HG03521 (cell line): ENCODE measurements at regions not wholly inside any gene's neighbourhood (a gene's known extent, or its start where the extent isn't known, plus 50 kb on each side); places are given as distances from the start of the nearest gene placed in this dataset.
"Not testable (repeated sequence)": the region's sequence is repeated elsewhere in the genome, so short reads cannot be mapped to it uniquely, and the experiment has no call there.

Experiments
- ATAC-seq: cut with Tn5 transposase; IDR thresholded peaks from one replicate; pipeline ENCODE4 v1.9.1; 2021; ENCODE audit warnings: mild to moderate bottlenecking, moderate library complexity; ENCODE audit not compliant: unreplicated experiment

DNA sequence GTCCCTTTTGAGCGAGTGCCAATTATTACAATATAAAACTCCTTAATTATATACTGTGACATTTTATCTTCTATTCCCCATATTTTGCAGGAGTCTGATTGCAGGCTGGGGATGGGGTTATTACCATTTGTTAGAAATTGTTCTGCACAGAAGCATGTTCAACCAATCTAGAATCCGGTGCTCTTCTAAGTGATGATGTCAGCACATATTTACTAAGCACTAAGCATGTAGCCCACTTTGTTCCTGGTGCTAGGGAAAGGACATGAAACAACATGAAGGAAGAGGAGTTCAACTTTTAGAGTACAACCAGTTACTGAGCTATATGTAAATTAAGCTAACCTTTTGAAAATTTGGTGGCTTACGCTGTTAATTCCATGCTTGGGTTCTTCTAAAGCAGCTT lies 52.8 kb upstream of the IL1RAPL2 start:
- no peak for ATAC-seq

DNA sequence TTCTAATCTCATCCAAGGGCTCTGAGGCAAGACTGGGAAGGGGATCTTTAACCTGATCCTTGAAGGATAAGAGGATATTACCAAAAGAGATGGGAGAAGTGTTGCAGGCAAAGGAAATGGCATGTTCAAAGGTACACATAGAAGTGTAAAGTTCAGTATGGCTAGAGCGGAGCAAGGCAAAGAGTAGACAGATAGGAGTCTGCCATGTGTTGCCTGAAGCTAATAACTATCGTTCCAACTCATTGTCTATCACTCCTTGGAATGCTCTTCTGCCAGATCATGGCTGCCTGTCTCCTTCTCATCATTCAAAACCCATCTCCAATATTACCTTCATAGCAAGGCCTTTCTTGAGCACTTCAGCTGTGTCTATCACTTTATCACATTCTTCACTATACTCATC lies 55.2 kb upstream of the IL1RAPL2 start:
- ATAC-seq: no peak

DNA sequence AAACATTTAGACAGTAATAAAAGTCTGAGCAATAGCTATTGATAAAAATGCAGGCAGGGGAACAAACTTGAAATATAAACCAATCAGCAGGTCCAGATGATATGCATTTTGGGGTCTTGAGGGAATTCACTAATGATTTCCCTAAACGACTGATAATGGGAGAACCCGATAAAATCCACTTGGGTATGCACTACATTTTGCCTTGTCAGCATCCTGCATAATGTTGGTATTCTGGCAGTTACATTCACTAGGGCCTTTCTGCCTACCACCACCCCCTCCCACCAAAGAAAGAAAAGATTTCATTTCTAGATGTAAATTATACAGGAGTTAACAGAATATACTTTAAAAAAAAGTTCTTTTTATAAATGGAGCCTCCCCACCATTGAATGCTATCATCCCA lies 63.5 kb upstream of the IL1RAPL2 start:
- ATAC-seq: no peak

DNA sequence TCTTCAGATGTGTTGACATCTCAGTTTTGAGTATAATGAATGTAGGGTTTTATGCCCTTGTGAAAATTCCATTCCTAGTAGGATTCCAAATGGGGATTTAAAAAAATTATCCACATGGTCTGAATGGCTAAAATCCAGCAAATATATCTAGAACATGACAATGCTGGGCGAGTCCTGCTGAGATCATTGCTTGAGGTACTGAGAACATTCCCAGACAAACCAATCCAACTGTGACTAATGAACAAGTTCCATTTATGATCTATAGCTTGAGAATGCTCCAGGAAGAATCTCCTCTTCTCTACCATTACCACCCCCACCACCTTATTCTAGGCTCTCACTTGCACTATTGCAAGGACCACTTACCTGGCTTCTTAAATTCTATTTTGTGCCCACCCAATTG lies 77.2 kb upstream of the IL1RAPL2 start:
- ATAC-seq: no peak

DNA sequence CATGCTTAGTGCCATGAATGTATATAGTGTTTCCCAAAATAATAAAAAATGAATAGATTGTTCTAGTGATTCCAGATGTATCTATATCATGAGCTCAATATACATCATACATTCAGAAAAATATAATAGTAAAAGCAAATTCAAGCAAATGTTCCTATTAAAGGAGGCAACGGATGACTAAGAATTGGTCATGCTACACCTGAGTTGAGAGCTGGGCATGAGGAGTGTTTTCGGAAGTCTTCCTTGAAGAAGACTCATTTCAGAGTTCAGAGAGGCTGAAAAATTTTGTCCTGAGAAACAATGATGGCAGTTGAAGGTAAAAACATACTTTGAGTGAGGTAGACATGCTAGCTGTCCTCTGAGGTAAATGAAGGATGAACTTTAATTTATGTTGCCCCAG lies 79.3 kb upstream of the IL1RAPL2 start:
- no peak for ATAC-seq

DNA sequence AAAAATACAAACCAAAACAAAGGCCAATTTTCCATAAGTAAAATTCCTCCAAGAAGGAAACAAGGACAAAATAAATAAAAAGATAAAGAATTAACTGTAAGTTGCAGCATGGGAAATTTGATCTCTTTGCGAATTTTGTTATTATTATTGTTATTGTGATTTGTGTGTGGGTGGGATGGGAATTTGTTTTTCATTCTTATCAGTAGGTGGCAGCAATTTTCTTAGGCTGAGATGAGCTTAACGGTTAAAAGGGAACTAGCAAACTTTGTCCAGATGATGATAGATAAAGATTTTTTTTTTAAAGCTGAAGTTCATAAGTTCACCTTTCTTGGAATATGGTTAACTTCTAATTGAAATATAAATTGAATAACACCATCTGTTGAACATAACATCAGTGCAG lies 83.2 kb upstream of the IL1RAPL2 start:
- no peak for ATAC-seq

DNA sequence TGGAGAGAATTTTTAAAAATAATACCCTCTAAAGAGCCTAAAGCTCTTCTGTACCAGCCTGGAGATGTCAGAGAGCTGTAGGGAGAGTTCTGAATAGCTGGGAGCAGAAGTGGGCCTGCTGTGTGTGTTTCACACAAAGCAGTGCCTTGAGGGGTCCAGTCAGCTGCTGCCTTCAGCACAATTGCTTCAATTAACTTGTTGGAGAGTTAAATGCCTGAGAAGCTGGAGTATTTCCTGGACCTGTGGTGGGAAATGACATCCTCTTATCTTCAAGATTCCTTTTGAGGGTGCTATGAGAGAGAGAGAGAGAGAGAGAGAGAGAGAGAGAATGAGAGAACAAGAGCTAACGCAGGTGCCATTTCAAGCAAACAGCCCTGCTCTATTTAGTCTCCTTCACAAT lies 96.2 kb upstream of the IL1RAPL2 start:
- ATAC-seq: no peak

DNA sequence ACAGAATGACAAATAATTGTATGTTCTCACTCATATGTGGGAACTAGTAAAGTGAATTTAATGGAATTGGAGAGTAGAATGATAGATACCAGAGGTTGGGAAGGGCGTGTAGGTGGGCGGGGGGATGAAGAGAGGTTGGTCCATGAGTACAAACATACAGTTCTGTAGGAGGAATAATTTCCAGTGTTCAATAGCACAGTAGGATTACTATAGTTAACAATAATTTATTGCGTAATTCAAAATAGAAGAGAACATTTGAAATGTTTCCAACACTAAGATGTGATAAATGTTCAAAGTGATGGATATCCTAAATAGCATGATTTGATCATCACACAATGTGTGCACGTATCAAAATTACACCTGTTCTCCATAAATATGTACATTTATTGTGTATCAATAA lies 106.2 kb upstream of the IL1RAPL2 start:
- no peak for ATAC-seq

DNA sequence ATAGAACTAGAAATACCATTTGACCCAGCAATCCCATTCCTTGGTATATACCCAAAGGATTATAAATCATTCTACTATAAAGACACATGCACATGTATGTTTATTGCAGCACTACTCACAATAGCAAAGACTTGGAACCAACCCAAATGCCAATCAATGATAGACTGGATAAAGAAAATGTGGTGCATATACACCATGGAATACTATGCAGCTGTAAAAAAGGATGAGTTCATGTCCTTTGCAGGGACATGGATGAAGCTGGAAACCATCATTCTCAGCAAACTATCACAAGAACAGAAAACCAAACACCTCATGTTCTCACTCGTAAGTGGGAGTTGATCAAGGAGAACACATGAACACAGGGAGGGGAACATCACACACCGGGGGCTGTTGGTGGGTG lies 108.9 kb upstream of the IL1RAPL2 start:
- not testable (repeated sequence) for ATAC-seq

DNA sequence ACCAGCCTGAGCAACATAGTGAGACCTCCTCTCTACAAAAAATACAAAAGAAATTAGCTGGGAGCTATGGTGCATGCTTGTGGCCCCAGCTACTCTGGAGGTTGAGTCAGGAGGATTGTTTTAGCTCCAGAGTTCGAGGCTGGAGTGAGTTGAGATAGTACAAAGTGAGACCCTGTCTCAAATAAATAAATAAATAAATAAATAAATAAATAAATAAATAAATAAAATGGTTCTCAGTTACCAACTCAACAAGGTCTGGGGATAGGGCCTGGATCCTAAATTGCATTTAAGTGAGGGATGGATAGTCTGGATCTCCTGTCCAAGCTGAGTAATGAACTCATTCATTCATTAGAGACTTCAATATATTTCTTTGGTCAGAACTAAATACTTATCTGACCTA lies 115.7 kb upstream of the IL1RAPL2 start:
- no peak for ATAC-seq

DNA sequence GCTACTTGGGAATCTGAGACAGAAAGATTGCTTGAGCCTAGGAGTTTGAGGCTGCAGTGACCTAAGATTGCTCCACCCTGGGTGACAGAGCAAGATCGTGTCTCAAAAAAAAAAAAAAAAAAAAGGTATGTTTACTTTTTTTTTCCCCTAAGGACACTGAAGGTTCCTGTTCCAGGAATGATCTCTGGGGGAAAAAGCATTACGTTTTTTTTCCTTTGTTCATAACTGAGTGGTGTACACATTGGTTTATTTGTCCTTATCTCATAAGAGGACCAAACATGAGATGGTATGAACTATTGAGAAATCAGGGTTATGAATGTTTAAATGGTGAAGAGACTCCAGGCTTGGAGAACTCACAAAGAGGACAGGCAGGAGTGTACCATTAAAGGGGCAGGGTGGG lies 120.4 kb upstream of the IL1RAPL2 start:
- ATAC-seq: no peak

DNA sequence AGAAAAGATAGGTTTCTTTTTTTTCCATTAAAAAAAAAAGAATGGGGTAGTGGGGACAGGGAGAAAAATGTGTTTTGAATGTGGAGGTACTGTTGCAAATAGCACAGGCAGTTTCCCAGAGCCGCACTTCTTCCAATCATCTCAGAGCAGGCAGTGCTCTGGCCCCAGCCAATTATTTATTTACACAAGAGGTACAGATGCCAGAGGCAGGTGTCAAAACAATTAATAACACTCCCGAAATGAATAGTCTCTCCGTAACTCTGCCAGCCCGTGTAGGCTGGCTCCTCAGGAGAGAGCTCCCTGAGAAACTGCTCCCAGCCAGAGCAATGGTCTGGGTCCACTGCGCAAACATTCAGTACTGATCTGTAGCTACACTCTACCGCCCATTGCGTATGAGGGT lies 130.8 kb upstream of the IL1RAPL2 start:
- ATAC-seq: no peak

DNA sequence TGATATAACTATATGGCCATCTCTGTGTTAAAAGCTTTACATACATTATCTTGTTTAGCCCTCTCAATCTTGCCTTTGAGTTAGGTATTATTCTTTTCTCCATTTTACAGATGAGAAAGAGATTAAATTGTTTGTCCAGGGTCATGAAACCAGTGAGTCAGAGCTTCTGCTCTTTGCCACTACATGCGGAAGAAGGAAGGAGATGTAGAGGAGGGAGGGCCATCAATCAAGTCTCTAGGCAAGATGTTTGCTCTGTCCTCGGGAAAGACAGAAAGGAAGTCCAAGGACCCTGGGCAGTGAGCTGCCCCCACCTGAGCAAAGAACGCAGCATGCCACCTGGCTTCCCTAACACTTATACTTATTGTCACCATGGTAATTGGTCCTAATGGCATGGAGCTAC lies 133.7 kb upstream of the IL1RAPL2 start:
- no peak for ATAC-seq

DNA sequence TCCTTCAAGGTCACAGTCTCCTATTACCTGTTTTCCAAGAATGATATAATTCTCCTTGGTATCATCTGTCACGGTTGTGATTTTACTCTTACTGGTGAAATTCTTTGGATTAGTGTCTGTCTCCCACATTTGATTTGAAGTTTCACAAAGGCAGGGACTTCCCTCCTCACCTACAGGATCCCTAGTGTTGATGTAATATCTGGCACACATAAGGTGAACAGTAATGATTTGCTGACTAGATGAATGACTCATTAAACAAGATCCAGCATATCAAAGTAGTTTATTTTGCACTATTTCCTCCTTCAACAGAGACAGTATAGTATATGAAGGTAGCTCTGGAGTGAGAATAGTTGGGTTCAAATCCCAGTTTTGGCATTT lies 135.3 kb upstream of the IL1RAPL2 start:
- ATAC-seq: no peak

DNA sequence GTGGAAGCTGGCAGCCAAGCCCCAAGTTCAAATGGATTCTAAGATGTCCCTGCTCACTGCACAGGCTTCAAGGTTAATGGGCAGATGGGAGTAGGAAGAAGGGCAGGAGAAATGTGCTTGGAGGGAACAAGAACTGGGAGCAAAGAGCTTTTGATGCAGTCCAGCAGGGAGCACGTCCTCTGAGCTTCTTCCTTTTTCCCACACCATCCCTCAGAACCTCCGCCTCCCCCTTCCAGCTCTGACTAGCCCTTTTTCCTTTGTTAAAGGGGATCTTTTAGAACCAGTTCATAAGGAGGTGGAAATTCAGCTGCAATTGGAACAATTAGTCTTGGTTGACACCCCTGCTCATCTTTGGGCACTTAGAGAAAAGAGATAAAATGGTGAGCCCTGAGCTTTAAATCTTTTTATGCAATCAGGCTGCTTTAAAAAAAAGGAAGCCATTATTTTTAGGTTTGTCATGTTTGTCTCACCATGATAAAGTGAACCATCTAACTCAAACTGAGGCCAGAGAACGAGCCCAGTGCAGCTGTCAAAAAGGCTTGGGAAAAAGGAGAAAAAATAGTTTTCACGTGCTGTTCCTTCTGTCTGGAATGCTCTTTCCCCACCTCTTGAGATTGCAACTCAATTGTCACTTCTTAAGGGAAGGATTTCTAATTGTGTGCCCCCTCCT lies 135.8 kb upstream of the IL1RAPL2 start:
- ATAC-seq: no peak

DNA sequence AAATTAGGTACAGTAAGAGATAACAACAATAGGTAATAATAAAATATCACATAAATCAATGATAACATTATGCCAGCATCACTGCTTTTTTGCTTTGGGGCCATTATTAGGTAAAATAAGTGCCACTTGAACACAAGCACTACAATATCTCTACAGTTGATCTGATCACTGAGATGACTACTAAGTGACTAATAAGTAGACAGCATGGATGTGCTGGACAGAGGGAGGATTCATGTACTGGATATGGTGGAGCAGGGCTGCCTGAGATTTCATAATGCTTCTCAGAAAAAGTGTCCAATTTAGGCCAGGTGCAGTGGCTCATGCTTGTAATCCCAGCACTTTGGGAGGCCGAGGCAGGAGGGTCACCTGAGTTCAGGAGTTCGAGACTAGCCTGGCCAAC lies 137.8 kb upstream of the IL1RAPL2 start:
- ATAC-seq: no peak

DNA sequence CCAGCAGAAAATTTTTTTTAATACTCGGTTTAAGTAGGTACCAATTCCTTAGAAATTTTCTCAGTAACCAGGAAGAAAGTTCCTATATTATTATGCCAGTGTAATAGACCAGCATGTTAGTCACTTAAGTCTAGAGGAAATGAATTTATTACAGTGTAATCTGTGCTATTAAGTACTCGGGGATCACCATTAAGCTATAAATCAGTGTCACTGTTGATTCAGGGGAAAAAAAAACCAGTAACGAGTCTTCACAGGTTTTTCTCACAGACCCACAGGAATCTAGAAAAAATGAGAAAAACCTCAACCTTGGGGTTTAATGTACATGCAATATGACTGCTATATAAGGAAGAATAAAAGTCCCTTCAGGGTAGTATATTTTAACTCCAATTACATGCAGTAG lies 138.3 kb upstream of the IL1RAPL2 start:
- ATAC-seq: no peak

DNA sequence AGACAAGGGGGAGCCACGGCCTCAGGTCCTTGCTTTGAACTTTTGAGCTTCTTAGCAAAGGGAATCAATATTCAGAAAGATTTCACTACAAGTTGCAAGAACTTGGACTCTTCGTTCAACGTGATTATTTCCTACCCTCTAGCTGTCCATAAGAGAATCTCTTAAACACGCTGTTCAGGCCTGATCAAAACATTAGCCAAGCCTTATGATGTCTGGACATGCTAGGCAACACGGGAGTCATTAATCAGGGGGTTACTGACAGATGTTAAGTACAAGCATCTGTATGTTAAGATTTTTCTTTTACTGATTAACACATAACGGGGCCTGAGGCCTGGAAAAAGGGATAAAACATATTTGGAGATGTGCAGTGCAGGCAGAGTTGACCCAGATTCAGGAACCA lies 138.9 kb upstream of the IL1RAPL2 start:
- ATAC-seq: no peak

DNA sequence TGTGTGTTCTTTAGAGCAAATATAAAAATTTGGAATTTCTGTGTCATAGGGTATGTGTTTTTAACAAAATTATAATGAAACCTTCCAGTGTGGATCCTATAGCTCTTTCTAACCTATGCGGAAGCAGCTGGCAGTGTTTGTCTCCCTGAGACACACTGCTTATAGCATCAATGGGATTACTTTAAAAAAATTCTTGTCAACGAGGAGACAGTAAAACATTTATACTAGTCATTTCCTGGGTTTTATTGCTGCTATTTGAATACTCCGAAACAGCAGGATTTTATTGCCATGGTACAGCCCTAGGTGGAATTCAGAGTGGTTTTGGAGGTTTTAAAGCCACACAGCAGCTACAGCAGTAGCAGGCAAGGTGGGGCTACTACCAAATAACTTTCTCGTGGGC lies 145.1 kb upstream of the IL1RAPL2 start:
- ATAC-seq: no peak

DNA sequence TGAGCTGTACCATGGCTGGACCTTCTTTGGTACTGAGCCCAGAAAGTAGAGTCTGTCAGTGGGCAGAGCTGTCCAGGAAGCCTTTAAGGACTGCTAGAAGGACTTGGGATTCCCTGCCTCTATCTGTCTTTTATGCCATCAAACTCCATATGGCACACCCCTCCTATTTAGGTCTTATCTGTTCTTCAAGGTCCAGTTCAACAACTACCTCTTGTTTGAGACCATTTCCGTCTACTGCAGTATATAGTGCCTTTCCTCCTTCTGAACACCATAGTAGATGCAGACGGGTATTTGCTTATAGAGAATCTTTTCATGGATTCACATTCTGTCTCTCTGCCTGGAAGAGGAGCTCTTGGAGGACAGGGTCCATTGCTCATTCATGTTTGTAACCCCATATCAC lies 146.1 kb upstream of the IL1RAPL2 start:
- no peak for ATAC-seq

DNA sequence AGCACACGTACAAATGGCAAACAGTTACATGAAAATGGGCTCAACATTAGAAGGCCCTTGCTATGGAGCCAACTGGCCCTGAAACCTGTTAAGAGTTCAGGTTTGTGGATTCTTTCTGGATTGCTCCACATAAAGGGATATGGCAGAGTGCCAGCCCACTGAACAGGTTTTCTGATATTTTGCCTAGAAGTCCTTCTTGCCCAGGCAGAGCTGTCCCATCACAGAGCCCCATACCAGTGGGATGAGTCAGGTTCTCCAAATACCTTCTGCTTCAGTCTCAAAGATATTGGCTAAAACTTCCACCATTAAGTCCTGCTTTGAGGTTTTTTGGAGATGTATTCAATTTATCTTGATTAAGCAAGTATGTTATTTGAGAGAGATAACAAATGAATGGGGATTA lies 146.8 kb upstream of the IL1RAPL2 start:
- no peak for ATAC-seq

DNA sequence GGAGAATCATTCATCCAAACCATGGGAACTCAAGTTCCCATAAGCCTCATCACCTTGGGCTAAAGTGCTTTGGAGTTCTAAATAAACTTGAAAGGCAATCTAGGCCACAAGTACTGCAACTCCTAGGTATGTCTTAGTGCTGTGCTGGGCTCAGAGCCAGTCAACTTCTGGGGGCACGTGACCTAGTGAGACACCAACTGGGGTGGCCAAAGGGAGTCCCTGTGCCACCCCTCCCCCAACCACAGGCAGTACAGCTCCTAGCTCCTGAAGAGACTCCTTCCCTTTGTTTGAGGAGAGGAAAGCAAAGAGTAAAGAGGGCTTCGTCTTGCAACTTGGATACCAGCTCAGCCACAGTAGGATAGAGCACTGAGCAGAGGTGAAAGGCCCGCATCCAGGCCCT lies 154.2 kb upstream of the IL1RAPL2 start:
- ATAC-seq: no peak

DNA sequence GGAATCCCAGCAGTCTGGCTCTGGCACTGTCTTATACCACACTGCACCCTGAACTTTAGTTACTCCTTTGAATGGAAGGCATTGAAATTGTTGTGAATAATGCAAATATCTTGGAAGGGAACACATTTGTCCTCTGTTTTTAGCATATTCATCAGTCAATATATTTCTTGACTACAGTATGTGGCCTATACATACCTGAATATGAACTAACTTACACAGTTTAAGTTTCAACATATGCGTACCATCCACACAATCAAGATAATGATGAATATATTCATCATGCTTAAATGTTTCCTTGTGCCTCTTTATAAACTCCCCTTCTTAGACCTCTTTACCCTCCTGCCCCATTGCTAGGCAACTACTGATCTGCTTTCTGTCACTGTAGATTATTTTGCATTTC lies 145.7 kb upstream of the ESX1 start:
- no peak for ATAC-seq

DNA sequence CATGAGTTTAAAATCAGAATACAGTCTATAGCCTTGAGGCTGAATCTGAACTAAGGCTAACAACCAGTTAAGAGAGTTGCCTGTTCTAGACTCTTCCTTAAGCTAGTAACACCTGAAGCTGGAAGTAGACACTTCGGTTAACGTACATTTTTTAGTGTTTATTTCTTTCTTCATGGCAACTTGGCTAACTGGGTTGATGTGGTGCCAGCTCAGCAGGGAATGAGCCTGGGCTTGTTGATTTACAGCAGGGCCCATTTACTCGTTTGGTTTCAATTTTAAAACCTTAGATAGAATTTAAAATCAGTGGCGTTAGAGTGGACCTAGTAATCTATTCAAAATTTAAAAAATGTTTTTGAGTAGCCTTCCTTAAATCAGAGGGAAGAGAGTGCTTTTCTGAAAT lies 137.6 kb upstream of the ESX1 start:
- ATAC-seq: no peak
